ENCODE measurements at regions not wholly inside any gene's neighbourhood (a gene's known extent, or its start where the extent isn't known, plus 50 kb on each side); places are given as distances from the start of the nearest gene placed in this dataset.

DNA sequence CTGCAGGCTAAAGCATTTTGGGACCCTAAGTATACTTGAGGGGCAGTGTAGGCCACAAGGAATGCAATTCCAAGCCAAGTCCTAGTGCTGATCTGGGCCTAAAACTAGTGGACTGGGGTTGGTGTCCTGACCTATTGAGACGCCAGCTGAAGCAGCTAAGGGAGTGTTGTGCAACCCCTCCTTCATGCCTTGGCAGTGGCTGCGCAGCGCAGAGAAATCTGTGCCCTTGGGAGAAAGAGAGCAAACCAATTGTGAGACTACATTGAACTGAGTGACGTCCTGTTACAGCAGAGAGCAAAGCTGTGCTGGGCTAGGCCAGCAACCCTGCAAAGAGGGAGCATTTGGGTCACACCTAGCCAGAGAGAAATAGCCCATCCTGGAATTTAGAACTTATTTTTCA lies 2715.0 kb upstream of the PCDH20 start:
- TF ChIP-seq, protein P1, sequence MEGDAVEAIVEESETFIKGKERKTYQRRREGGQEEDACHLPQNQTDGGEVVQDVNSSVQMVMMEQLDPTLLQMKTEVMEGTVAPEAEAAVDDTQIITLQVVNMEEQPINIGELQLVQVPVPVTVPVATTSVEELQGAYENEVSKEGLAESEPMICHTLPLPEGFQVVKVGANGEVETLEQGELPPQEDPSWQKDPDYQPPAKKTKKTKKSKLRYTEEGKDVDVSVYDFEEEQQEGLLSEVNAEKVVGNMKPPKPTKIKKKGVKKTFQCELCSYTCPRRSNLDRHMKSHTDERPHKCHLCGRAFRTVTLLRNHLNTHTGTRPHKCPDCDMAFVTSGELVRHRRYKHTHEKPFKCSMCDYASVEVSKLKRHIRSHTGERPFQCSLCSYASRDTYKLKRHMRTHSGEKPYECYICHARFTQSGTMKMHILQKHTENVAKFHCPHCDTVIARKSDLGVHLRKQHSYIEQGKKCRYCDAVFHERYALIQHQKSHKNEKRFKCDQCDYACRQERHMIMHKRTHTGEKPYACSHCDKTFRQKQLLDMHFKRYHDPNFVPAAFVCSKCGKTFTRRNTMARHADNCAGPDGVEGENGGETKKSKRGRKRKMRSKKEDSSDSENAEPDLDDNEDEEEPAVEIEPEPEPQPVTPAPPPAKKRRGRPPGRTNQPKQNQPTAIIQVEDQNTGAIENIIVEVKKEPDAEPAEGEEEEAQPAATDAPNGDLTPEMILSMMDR (IDR thresholded peaks at IDR 0.05), result no peak
- no peak for TF ChIP-seq POLR2A (IDR thresholded peaks at IDR 0.05)

Measured in gastroesophageal sphincter (tissue), 3 donors.